BJ (cell line): ENCODE measurements at regions not wholly inside any gene's neighbourhood (a gene's known extent, or its start where the extent isn't known, plus 50 kb on each side); places are given as distances from the start of the nearest gene placed in this dataset.

Experiments used
- CTCF ChIA-PET: fragments of 350-600 bp; formaldehyde crosslinking; extraction: SDS; loops from one replicate; lab custom pipeline; 2021; ENCODE audit warnings: antibody characterized with exemption, inconsistent platforms; lab: Yijun Ruan, JAX
- POLR2A ChIA-PET: fragments of 300-600 bp; sonication (Branson Sonifier 250); formaldehyde crosslinking; extraction: SDS; loops from one replicate; lab custom pipeline; 2021; ENCODE audit warnings: antibody characterized with exemption; lab: Charles Lee
- DNase-seq: peaks from one replicate; pipeline ENCODE4 v3.0.0-alpha.2; 2011; ENCODE audit warnings: low read depth
- H3K27me3 ChIP-seq: 2 replicates; pipeline ENCODE4 v1.6.0; 2011; ENCODE audit warnings: low read length; ENCODE audit not compliant: control insufficient read depth, insufficient read depth
- H3K36me3 ChIP-seq: 2 replicates; pipeline ENCODE4 v1.5.1; 2011; ENCODE audit warnings: low read length; ENCODE audit not compliant: control insufficient read depth, insufficient read depth
- H3K4me3 ChIP-seq: 2 replicates; pipeline ENCODE4 v1.5.1; 2011; ENCODE audit warnings: low read depth, mild to moderate bottlenecking, control low read depth, low read length
- CTCF ChIP-seq: IDR thresholded peaks from 2 replicates; pipeline ENCODE4 v1.5.1; 2011; ENCODE audit warnings: low read depth, mild to moderate bottlenecking, control low read depth, inconsistent platforms, low read length, moderate library complexity; ENCODE audit not compliant: insufficient read depth

- no peaks in the 10 kb centered on the region for H3K36me3 ChIP-seq
- POLR2A ChIA-PET, result no interaction called here
- DNase-seq, result no peak
- CTCF ChIA-PET, result no interaction called here
- no peak for TF ChIP-seq CTCF
- H3K27me3 ChIP-seq, result no peaks in the 10 kb centered on the region
- no peak overlapping the region for H3K4me3 ChIP-seq
Measured at GRCh38 chr2:196563876-196564275, 75.6 kb upstream of the CCDC150 start.

- ChIA-PET POLR2A (no interaction called here), CTCF (no interaction called here)
- H3K36me3 ChIP-seq, result no peaks in the 10 kb centered on the region
- TF ChIP-seq CTCF, result no peak
- no peak for DNase-seq
- H3K4me3 ChIP-seq, result no peak overlapping the region
- no peaks in the 10 kb centered on the region for H3K27me3 ChIP-seq
Measured at GRCh38 chr2:196565106-196565765, 74.3 kb upstream of the CCDC150 start.

GRCh38 chr2:196565982-196566381 is 73.5 kb upstream of the CCDC150 start:
- POLR2A ChIA-PET, result no interaction called here
- no peak for TF ChIP-seq CTCF
- no peak for DNase-seq

GRCh38 chr2:196566961-196567666 is 72.4 kb upstream of the CCDC150 start:
- POLR2A ChIA-PET, result no interaction called here
- CTCF ChIA-PET, result interaction anchor here (1.0 kb wide), 1 partner anchor 10 kb away, joined by 3 read pairs; no protein-coding TSS in a partner anchor
- no peak for TF ChIP-seq CTCF
- no peak for DNase-seq
- Histone ChIP-seq H3K36me3 (no peaks in the 10 kb centered on the region), H3K27me3 (no peaks in the 10 kb centered on the region), H3K4me3 (no peak overlapping the region)

More at GRCh38 chr2:196565982-196566381, 73.5 kb upstream of the CCDC150 start:
- no peak overlapping the region for H3K4me3 ChIP-seq
- CTCF ChIA-PET, result interaction anchor here (0.6 kb wide), 1 partner anchor 154 kb away, joined by 3 read pairs; no protein-coding TSS in a partner anchor
- no peaks in the 10 kb centered on the region for H3K27me3 ChIP-seq
- no peaks in the 10 kb centered on the region for H3K36me3 ChIP-seq

- no peak for DNase-seq
- H3K4me3 ChIP-seq, result no peak overlapping the region
- TF ChIP-seq CTCF, result no peak
- no peaks in the 10 kb centered on the region for H3K36me3 ChIP-seq
- ChIA-PET POLR2A (no interaction called here), CTCF (no interaction called here)
- no peaks in the 10 kb centered on the region for H3K27me3 ChIP-seq
Measured at GRCh38 chr2:196568506-196568905, 71.0 kb upstream of the CCDC150 start.
